HPDE6-E6E7 (cell line): ENCODE measurements at regions not wholly inside any gene's neighbourhood (a gene's known extent, or its start where the extent isn't known, plus 50 kb on each side); places are given as distances from the start of the nearest gene placed in this dataset.
"Not testable (repeated sequence)": the region's sequence is repeated elsewhere in the genome, so short reads cannot be mapped to it uniquely, and the experiment has no call there.

Experiments
- DNase-seq: peaks from one replicate; pipeline ENCODE4 v3.0.0; 2011; ENCODE audit warnings: missing footprints; ENCODE audit errors: extremely low spot score

DNA sequence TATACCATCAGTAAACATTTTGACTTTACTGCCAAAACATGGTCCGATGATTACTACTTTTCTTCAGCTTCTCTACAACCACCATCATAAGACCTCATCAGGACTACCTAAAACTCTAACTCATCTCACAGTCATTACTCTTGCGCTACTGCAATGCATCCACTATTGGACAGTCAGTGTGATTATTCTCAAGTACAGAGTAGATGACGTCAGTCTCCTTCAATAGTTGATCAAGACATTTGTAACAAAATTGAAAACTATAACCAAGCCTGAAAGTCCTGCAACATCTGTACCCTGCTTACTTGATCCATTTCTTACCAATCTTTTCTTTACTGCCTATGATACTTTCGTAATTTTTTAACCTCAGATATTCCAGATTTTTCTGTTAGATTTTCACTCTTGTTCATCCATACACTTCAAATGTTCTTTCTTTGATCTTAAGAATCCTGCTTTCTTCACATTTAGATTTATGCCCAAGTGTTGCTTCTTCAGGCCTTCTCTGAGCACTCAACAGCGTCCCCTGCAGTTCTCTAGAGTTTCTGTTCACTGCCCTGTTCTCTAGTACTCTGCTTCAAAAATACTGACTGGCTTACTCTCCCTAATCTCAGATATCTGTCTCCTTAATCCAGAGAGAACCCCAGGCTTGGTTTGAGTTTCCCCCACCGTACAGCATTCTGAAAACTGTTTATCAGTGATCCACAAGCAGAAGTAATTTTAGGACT lies 1517.6 kb downstream of the STIM2 start:
- DNase-seq, result no peak

DNA sequence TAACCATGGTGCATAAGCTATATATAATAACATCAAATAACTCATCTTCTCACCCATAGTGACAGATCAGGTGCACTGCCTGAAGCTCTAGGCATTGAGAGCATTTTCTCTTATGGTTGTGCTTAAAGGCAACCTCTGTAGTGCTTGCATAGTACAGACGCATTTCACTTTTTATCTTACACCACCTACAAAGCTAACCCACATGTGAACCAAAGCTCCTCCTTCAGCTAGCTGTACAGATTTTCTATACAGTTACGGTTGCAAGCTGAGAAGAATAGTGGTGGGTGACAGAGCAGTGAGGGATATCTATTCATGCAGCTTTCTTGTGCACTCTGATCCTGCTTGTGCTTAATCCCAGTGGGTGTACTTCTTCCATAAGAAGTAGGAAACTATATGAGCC lies 1525.2 kb downstream of the STIM2 start:
- no peak for DNase-seq

DNA sequence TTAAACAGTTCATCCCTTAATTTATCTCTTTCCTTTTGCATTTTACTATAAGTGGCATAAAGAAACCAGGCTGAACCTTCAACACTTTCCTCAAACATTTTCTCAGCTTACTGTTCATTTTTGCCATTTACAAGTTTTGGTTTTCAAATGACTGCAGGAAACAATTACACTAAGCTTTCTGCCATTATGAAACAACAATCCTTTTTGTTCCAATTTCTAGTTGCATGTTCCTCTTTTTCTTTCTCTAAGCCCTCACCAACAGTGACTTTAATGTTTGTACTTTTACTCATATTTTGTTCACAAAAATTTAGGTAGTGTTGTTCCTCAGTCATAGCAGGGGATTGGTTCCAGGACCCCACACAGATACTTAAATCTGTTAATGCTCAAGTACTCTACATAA lies 1526.1 kb downstream of the STIM2 start:
- DNase-seq, result no peak

DNA sequence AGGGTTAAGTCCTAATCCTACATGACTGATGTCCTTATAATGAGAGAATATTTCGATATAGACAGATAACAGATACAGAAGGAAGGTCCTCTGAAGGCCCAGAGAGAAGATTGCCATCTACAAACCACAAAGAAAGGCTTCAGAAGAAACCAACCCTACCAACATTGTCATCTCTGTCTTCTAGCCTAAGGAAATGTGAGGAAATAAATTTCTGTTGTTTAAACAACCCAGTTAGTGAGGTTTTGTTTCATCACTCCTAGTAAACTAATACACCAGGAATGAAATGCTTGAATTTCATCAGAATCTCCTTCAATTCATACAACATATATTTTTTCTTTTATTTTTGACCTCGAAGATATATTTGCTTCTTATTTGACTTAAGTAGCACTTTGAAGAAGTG lies 1527.8 kb downstream of the STIM2 start:
- no peak for DNase-seq

DNA sequence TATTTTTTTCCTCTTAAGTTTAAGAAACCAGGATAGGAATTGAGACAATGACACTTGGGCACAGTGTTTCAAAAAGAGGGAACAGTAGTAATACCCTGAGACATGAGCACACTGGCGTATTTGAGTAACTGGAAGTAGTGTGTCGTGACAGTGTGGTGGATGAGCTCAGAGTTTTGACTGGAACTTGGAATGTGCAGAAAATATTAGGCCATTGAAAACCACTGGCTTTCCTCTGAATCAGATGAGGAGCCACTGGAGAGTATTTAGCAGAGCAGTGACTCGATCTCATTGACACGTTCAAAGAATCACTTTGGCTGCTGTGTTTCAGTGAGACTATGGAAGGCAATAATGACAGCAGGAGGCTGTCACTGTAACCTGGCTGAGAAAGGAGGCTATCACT lies 1531.2 kb downstream of the STIM2 start:
- no peak for DNase-seq

DNA sequence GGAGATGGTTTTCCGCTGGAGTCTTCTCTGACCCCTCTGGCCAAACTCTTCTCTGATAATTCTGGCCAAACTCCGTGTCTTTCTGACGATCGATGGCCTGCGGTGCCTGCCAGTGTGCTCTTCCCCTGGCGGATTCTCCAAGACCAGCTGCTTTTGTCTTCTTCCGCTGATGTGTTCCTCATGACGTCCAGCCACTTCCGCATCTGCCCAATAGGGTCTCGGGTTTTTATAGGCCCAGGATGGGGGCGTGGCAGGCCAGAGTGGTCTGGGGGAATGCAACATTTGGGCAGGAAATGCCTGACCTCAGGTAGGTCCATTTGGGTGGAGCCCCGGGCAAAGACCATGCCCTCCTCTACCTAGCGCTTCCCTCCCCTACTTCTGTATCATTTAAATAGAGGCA lies 1542.1 kb downstream of the STIM2 start:
- no peak for DNase-seq

DNA sequence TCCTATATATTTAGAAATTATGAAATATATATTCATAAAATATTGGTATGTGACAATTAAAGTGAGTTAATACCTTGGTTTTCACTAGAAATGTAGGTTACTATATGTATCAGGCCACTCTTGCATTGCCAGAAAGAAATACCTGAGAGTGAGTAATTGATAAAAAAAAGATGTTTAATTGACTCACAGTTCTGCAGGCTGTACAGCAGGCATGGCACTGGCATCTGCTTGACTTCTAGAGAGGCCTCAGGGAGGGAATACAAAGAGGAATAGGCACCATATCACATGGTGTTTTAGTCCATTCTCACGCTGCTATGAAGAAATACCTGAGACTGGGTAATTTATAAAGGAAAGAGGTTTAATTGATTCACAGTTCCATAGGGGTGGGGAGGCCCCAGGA lies 1560.6 kb downstream of the STIM2 start:
- no peak for DNase-seq

DNA sequence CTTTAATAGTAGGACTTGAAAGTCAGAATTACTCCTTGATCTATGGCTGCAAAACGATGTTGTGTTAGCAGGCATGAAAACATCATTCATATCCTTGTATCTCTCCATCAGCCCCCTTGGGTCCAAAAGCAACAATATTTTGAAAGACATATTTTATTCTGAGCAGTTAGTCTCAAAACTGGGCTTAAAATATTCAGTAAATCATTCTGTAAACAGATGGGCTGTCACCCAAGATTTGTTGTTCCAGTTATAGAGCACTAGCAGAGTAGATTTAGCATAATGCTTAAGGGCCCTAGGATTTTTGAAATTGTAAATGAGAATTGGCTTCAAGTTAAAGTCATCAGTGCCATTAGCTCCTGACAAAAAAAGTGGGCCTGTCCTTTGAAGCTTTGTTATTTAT lies 1565.6 kb downstream of the STIM2 start:
- no peak for DNase-seq

DNA sequence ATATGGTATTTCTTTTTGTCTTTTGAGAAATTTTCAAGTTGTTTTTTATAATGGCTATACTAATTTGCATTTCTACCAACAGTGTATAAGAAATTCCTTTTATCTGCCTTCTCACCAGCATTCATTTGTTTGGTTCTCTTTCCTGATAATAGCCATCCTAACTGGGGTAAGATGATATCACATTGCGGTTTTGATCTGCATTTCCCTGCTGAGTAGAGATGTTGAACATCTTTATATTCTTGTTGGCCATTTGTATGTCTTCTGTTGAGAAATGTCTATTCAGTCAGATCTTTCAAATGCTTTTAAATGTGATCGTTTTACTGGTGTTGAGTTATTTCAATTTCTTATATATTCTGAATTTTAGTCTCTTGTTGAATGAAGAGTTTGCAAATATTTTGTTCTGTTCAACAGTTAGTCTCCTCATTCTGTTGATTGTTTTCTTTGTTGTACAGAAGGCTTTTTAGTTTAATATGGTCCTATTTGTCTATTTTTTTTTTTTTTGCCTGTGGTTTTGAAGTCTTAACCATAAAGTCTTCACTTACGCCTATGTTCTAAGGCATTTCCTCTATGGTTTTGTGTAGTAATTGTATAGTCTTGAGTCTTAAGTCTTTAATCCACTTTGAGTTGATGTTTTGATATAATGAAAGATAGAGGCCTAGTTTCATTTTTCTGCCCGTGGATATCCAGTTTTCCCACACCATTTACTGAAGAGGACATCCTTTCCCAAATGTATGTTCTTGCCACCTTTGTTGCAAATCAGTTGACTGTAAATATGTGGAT lies 1566.9 kb downstream of the STIM2 start:
- DNase-seq, result no peak

DNA sequence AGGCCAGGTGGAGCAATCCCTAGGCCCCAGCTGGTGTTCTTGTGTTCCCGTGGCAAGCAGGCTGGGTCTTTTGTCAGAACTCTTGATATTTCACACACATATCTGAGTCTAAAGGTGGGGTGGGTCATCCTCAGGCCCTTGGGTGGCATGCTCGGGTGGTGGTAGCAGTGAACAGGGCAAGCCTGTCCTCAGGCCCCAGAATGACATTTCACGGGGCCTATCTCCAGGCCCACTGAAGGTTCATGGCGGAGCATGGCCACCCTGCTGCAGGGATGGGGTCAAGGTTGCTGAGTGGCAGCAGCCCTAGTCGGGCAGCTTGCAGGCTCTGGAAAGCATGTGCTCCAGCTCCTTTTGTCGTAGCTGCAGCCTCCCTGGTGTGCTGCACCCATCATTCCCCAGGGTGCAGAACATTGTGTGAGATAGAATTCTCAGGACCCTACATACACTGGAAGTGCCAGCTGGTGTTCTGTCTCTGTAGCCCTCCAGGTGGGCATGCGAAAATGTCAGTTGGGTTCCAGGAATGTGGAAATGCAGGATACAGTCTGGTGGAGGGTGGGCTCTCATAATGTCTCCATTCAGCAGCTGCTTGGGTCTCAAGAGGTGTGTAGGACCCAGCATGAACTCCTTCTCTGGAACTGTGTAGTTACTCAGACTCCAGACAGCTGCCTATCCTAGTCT lies 1571.8 kb downstream of the STIM2 start:
- no peak for DNase-seq

DNA sequence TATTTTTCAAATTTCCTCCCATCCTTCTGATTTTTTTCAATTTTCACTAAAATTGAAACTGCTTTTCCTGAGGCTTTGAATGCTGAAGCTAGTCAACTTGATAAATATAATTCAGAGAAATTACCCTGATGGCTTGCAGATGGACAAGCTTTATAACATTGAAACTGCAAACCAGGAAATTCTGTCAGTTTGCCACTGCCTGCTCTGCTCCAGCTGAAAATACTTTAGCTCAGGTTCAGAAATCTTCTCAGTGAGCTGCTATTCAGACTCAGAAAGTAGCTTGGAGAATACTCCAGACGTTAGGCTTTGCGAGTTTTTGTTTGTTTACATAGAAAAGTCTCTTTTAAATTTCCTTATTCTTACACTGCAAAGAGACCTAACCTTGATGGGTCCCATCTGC lies 1574.7 kb downstream of the STIM2 start:
- DNase-seq, result no peak

DNA sequence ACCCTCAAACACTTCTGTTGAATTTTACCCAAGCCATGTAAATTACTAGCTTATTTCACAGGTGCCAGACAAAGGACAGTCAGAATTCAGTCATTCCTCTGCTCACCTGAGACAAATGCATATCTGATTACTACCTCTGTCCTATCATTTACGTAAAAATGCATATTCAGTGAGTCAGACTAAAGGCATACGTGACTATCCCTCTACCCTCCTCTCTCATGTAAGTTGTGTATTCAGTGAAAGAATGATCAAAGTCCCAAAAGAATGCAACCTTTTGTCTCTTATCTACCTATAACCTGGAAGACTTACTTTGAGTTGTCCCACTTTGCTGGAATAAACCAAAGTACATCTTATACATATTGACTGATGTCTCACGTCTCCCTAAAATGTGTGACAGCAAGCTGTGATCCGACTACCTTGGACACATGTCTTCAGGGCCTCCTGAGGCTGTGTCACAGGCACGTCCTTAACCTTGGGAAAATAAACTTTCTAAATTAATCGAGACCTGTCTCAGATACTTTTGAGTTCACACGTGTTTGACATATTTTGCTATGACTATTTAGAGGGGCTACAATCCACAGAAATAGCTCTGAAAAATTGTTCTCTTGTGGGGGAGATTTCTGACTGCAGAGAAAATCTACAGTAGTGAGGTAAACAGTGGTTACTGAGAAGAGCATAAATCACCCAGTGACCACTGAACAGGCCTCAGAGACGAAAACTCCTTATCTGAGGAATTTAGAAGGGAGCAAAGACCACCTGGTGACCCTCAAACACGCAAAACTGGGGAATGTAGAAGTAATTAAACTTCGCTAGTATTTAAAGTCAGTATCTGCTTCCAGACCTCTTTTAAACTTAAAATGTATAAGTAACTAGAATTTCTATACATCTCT lies 1575.8 kb downstream of the STIM2 start:
- peak; percentile 47 for DNase-seq

DNA sequence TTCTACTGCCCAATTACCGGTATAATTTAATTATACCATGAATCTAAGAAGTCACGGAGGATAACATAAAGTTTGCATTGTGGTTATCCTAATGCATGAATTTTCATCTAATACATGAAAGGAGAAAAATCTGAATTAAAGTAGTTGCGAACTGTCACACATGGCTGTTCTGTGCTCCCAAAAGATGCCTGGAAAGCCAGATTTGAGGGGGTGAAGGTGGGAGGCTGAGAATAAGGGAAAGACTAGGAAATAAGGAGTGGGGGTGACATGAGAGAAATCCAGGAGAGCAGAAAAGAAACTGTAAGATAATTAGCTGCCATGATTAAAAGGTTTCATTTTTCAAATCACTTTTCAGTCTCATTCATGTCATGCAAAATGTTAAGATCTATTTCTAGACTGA lies 1582.7 kb downstream of the STIM2 start:
- DNase-seq, result no peak

DNA sequence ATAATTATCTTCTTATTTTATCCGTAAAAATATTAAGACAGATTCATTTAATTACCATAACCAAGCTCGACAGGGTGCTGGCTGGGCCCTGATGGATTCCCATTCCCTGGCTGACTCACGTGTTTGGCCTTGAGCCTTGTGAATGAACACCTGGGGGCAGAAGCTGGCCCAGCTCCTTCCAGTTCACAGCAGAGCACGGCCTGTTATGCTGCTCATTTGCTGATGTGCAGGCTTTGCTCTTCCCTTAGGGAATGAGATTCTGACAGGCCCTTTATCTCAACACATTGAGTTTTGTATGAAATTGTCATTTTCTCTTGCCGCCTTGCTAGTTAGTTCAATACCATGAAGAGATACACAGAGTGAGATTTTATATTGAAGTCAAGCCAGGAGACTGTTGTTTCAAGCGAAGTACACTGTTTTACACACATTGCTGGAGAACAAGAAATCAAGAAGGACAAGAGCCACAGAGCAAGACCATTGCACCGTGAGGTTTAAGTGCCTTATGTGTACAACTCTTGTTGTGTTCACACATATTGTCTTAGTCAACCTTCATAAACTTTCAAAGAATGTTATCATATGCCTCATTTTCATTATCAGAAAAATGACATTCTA lies 1583.3 kb downstream of the STIM2 start:
- DNase-seq, result peak; percentile 31

DNA sequence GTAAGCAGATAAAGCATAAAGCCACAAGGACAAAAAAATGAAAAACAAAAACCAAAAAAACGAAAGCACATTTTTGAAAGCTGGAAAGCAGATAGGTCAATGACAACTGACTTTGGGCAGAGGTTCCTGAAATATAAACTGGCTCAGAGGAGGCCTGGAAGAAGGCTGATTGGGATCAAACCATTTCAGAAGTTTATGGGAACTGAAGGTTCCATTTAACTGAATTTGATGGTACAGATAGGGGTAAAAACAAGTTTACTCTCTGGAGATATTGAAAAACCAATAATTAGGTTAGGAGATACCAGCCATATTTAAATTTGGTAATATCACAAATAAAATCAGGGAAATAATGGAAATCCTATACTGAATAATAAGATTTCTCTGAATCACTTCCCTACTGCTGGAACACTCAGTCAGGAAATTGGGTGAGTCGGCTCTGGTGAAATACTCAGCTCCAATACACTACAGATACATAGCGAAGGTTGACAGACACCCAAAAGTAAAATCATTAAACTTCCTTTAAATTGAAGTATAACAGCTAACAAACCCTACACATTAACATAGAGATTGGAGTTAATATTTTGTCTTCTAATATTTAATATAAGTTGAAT lies 1584.3 kb downstream of the STIM2 start:
- DNase-seq, result no peak

DNA sequence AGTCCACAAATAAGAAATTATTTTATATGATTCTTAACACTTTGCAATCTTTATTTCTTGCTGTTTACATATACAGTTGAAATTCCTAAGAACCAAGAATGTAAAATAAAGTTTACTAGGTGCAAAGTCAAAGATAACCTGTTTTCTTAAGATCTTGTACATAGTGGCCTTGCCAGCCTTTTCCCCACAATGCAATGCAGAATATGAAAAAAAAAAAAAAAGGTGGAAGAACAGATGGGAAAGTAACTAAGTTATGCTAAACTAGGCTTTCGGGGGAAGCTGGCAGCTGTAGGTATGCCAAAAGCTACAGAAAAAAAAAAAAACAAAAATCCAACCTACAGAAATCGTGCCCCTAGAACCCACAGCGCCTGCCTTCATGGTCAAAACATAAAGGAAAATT lies 1588.4 kb downstream of the STIM2 start:
- DNase-seq, result no peak

DNA sequence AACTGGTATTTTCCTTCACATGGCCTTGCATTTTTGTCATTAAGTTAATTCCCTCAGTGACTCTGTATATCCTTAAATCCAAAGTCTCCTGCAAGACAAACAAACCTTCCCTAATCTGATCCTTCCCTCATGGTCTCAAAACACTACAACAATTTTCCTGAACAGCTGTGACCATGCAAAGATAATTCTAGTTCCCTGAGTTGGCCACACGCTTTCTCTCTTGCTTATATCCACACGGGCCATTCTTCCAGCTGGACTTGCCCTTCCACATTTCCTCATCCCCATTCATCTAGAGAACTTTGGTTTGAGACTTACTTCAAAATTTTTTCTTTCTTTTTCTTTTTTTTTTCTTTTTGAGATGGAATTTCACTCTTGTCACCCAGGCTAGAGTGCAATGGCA lies 1590.7 kb downstream of the STIM2 start:
- no peak for DNase-seq

DNA sequence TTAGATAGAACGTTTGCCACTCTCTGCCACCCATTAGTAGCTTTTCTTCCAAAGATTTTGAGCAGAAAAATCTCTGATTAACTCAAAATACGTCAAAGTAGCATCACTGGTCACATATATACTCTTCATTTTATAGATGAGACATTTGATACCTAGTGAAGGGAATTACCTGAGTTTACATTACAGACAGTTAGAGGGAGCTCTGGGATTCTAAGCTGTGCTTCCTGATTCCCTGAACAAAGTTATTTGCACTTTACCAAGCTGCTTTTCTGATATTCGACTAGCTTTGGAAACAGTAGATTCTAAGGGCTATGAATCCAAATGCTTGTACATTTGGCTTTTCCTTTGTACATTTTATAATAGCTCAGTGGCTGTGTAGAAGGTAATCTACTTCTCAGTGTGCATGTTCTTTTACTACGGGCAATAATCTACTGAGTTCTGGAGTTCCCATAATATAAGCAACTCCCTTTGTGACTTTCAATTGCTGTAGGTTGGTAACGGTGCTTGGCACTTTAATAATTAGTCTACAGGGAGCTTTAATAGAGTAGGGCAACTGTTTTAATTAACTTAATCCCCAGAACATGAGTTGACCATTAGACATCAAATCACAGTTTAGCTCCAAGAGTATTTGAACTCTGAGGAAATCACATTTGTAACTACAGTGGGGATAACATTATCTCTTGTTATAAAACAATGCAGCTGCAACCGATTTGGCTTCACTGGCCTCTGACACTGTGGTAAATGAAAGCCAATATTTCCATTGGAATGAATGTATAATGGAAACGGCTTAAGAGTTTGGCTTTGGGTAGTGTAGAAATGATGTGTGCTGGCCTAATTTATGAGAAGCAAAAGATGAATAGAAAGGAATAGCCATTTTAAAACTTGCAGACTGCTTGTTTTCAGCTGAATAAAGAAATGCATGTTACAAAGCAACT lies 1602.4 kb downstream of the STIM2 start:
- DNase-seq, result no peak

DNA sequence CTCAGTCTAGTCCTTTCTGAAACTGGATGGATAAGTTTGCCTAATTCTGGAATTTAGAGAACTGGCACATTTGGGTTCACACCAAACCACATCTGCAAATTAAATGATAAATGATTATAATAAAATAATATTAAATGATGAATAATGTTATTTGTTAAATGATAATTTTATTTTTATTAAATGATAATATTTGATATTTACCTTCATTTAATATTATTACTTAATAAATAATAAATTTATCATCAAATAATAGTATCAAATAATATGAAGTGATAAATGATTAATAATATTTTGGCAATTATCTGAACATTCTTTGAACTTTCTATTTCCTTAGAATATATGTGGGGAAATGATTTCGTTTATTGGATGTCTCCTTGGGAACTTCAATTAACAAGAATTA lies 1604.2 kb downstream of the STIM2 start:
- no peak for DNase-seq

DNA sequence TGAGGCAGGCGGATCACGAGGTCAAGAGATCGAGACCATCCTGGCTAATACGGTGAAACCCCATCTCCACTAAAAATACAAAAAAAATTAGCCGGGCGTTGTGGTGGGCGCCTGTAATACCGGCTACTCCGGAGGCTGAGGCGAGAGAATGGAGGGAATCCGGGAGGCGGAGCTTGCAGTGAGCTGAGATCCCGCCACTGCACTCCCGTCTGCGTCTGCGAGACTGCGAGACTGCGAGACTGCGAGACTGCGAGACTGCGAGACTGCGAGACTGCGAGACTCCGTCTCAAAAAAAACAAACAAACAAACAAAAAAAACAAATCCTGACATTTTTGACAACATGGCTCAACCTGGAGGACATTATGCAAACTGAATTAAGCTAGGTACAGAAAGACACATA lies 1606.2 kb downstream of the STIM2 start:
- DNase-seq, result not testable (repeated sequence)
